ENCODE measurements at regions not wholly inside any gene's neighbourhood (a gene's known extent, or its start where the extent isn't known, plus 50 kb on each side); places are given as distances from the start of the nearest gene placed in this dataset.

GRCh38 chr17:70539132-70539924 is 370.0 kb downstream of the KCNJ2 start:
- TF ChIP-seq RAD21 (conservative IDR thresholded peaks at IDR 0.05 in 1 of 2, IDR thresholded peaks at IDR 0.05 in 1 of 2) (no peak), CHD2 (IDR thresholded peaks at IDR 0.05; ENCODE audit: low read length, partially characterized antibody) (no peak)
